ENCODE measurements at regions not wholly inside any gene's neighbourhood (a gene's known extent, or its start where the extent isn't known, plus 50 kb on each side); places are given as distances from the start of the nearest gene placed in this dataset.

DNA sequence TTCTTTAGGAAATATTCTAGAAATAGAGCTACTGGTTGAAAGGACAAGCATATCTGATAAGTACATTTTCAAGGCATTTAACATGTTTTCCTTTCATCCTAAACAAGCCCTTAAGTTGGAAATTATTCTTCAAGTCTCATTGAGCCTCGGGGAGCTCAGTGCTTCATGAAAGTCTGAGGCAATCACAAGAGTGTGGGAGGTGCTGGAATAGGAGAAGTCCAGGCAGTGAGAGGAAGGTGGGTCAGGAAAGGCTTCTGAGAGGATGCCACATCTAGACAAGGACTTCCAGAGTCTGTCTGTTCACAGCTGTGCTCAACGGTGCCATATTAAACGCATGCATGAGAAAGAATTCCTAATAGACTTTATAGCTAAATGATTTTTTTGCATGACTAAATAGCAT is 69.8 kb downstream of the CD83 start:
- Mint-ChIP-seq H3K27ac (no peak overlapping the region), H3K4me3 (no peak overlapping the region), H3K9me3 (ENCODE audit: low read depth) (no peaks in the 10 kb centered on the region), H3K36me3 (peaks cover 1% of the 10 kb centered on the region), H3K27me3 (peaks cover 4% of the 10 kb centered on the region), H3K4me1 (no peaks in the 10 kb centered on the region)
- CTCF ChIA-PET, result no interaction called here
- ATAC-seq (no peak), DNase-seq (no peak)

GRCh38 chr6:14189074-14189473 is 71.5 kb downstream of the CD83 start:
- H3K4me3 Mint-ChIP-seq, result no peak overlapping the region
- H3K36me3 Mint-ChIP-seq, result peaks cover 1% of the 10 kb centered on the region
- H3K27me3 Mint-ChIP-seq, result peaks cover 11% of the 10 kb centered on the region
- CTCF ChIA-PET, result no interaction called here
- H3K4me1 Mint-ChIP-seq, result no peaks in the 10 kb centered on the region
- DNase-seq, result no peak
- no peak for ATAC-seq
- H3K9me3 Mint-ChIP-seq (ENCODE audit: low read depth), result no peaks in the 10 kb centered on the region
- no peak overlapping the region for H3K27ac Mint-ChIP-seq

DNA sequence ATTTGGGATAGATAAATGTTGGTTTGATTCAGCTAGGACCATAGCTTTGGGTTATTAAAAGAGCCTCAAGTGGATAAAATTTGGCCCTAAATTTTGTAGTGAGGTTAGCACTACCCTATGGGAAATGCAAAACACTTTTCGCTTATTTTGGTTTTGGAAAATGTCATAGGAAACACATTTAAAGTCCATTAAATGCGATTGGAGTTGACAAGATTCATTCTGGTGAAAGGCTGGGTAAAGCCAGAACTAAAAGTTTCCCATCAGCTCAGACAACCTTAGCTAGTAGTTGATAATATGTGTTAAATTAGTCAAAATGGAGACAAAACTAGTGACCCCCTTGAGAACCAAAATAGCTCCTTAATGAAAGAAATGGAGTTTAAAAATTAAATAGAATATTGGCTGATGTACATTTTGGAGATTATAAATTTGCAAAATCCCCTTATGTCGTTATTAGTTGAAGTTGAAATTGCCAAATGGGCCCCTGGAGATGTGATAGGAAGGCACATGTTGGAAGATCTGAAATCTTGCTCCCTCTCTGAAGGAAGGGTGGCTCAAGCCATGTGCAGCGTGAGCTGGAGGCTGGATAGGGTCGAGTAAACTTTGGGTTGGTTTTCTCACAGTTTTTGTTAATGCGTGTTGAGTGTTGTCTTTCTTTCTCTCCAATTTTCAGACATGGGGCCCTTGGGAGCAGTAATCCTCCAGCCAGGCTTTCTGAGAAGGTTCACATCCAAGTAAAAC is 72.8 kb downstream of the CD83 start:
- no peaks in the 10 kb centered on the region for H3K4me1 Mint-ChIP-seq
- CTCF ChIA-PET, result no interaction called here
- peaks cover 15% of the 10 kb centered on the region for H3K27me3 Mint-ChIP-seq

GRCh38 chr6:14190929-14191224 is 73.3 kb downstream of the CD83 start:
- CTCF ChIA-PET, result no interaction called here
- Mint-ChIP-seq H3K36me3 (peaks cover 1% of the 10 kb centered on the region), H3K4me3 (no peak overlapping the region), H3K9me3 (ENCODE audit: low read depth) (no peaks in the 10 kb centered on the region), H3K27ac (no peak overlapping the region), H3K4me1 (no peaks in the 10 kb centered on the region), H3K27me3 (peaks cover 15% of the 10 kb centered on the region)
- no peak for DNase-seq
- no peak for ATAC-seq

More for the DNA sequence above, 72.8 kb downstream of the CD83 start:
- DNase-seq (no peak), ATAC-seq (no peak)
- Mint-ChIP-seq H3K9me3 (ENCODE audit: low read depth) (no peaks in the 10 kb centered on the region), H3K4me3 (no peak overlapping the region), H3K36me3 (peaks cover 1% of the 10 kb centered on the region), H3K27ac (no peak overlapping the region)

DNA sequence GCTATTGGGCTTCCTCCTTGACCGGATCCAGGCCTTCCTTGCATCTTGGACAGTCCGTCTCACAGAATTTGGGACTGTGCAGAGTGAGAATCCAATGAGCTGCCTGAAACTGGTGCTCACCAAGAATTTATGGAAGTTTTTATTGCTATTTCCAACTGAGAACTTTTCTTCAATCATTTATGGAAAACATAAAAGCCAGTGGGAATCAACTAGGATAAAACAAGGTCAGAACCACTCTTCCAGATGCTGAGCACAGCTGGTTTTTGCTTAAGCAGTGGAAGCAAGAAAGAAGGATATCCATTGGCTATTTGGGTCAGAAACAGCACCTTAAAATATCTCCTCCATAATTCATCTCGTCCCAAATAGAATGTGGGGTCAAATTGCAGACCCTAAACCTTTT is 74.2 kb downstream of the CD83 start:
- Mint-ChIP-seq H3K36me3 (peaks cover 1% of the 10 kb centered on the region), H3K27ac (no peak overlapping the region), H3K27me3 (peaks cover 15% of the 10 kb centered on the region), H3K4me3 (no peak overlapping the region), H3K4me1 (no peaks in the 10 kb centered on the region), H3K9me3 (ENCODE audit: low read depth) (no peaks in the 10 kb centered on the region)
- CTCF ChIA-PET, result no interaction called here
- no peak for ATAC-seq
- DNase-seq, result no peak

- no peaks in the 10 kb centered on the region for H3K4me1 Mint-ChIP-seq
- CTCF ChIA-PET, result no interaction called here
- H3K4me3 Mint-ChIP-seq, result no peak overlapping the region
- no peaks in the 10 kb centered on the region for H3K9me3 Mint-ChIP-seq (ENCODE audit: low read depth)
- ATAC-seq (no peak), DNase-seq (no peak)
- H3K27ac Mint-ChIP-seq, result no peak overlapping the region
- H3K36me3 Mint-ChIP-seq, result peaks cover 1% of the 10 kb centered on the region
- H3K27me3 Mint-ChIP-seq, result peaks cover 17% of the 10 kb centered on the region
These were observed 74.7 kb downstream of the CD83 start for GRCh38 chr6:14192216-14192788.

GRCh38 chr6:14193524-14193923 is 76.0 kb downstream of the CD83 start:
- CTCF ChIA-PET, result no interaction called here
- no peak overlapping the region for H3K4me3 Mint-ChIP-seq
- H3K9me3 Mint-ChIP-seq (ENCODE audit: low read depth), result no peaks in the 10 kb centered on the region
- no peak for ATAC-seq
- H3K27ac Mint-ChIP-seq, result no peak overlapping the region
- no peak for DNase-seq
- peaks cover 1% of the 10 kb centered on the region for H3K36me3 Mint-ChIP-seq
- H3K27me3 Mint-ChIP-seq, result peaks cover 17% of the 10 kb centered on the region
- H3K4me1 Mint-ChIP-seq, result no peaks in the 10 kb centered on the region

DNA sequence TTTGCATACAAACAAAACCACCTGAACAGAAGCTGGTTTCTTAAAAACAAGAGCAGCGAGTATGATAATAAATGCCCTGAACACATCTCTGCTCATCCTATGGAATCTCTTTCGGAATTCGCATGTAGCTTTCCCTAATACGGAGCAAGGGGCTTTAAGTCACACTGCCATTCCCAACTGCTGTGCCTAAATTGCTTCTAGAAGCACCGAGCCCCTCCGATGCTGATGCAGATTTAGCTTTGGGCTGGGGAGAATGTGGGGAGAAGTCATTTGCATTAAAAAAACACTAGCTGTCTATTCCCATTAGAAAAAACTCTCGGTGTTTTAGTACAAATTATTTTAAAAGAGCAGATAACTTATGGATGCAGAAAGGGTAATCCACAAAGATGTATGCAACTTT is 76.9 kb downstream of the CD83 start:
- no peaks in the 10 kb centered on the region for H3K4me1 Mint-ChIP-seq
- H3K36me3 Mint-ChIP-seq, result peaks cover 1% of the 10 kb centered on the region
- no peak overlapping the region for H3K27ac Mint-ChIP-seq
- H3K4me3 Mint-ChIP-seq, result no peak overlapping the region
- ATAC-seq (no peak), DNase-seq (no peak)
- peaks cover 13% of the 10 kb centered on the region for H3K27me3 Mint-ChIP-seq
- CTCF ChIA-PET, result no interaction called here
- no peaks in the 10 kb centered on the region for H3K9me3 Mint-ChIP-seq (ENCODE audit: low read depth)

DNA sequence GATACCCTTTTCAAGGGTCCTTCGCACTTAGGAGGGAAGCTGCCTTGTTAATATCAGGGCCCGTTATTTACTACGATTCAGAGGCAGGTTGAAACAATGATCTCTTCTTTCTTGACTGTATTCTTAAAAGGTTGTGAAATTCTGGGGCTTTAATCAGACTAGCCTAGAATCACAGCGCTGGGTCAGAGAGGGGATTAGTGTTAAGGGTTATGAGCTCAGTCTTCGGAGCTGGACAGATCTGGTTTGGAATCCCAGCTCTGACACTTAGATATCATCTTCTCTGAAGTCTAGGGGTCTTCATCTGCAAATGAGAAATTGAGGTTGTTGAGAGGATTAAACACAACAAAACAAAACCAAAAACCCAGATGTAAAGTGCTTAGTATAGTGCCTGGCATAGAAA is 77.4 kb downstream of the CD83 start:
- Mint-ChIP-seq H3K9me3 (ENCODE audit: low read depth) (peaks cover under 1% of the 10 kb centered on the region), H3K27me3 (peaks cover 13% of the 10 kb centered on the region), H3K27ac (no peak overlapping the region), H3K4me3 (no peak overlapping the region), H3K36me3 (no peaks in the 10 kb centered on the region), H3K4me1 (no peaks in the 10 kb centered on the region)
- CTCF ChIA-PET, result no interaction called here
- DNase-seq, result no peak
- no peak for ATAC-seq

GRCh38 chr6:14196026-14196425 is 78.5 kb downstream of the CD83 start:
- Mint-ChIP-seq H3K27ac (no peak overlapping the region), H3K36me3 (no peaks in the 10 kb centered on the region), H3K9me3 (ENCODE audit: low read depth) (peaks cover 4% of the 10 kb centered on the region), H3K4me1 (no peaks in the 10 kb centered on the region), H3K27me3 (peaks cover 13% of the 10 kb centered on the region), H3K4me3 (no peak overlapping the region)
- DNase-seq (no peak), ATAC-seq (no peak)
- CTCF ChIA-PET, result no interaction called here

- no peak overlapping the region for H3K4me3 Mint-ChIP-seq
- CTCF ChIA-PET, result no interaction called here
- no peaks in the 10 kb centered on the region for H3K4me1 Mint-ChIP-seq
- peaks cover 4% of the 10 kb centered on the region for H3K9me3 Mint-ChIP-seq (ENCODE audit: low read depth)
- H3K36me3 Mint-ChIP-seq, result no peaks in the 10 kb centered on the region
- H3K27me3 Mint-ChIP-seq, result peaks cover 13% of the 10 kb centered on the region
- ATAC-seq (no peak), DNase-seq (no peak)
- H3K27ac Mint-ChIP-seq, result no peak overlapping the region
These were observed 79.5 kb downstream of the CD83 start for GRCh38 chr6:14197118-14197517.

- no peak overlapping the region for H3K4me3 Mint-ChIP-seq
- no peaks in the 10 kb centered on the region for H3K36me3 Mint-ChIP-seq
- CTCF ChIA-PET, result interaction anchor here (1.9 kb wide), 1 partner anchor 133 kb away, joined by 4 read pairs; no protein-coding TSS in a partner anchor
- peaks cover 4% of the 10 kb centered on the region for H3K9me3 Mint-ChIP-seq (ENCODE audit: low read depth)
- no peaks in the 10 kb centered on the region for H3K4me1 Mint-ChIP-seq
- DNase-seq, result no peak
- ATAC-seq, result no peak
- H3K27me3 Mint-ChIP-seq, result peaks cover 4% of the 10 kb centered on the region
- H3K27ac Mint-ChIP-seq, result no peak overlapping the region
These were observed 82.5 kb downstream of the CD83 start for GRCh38 chr6:14200047-14200446.

DNA sequence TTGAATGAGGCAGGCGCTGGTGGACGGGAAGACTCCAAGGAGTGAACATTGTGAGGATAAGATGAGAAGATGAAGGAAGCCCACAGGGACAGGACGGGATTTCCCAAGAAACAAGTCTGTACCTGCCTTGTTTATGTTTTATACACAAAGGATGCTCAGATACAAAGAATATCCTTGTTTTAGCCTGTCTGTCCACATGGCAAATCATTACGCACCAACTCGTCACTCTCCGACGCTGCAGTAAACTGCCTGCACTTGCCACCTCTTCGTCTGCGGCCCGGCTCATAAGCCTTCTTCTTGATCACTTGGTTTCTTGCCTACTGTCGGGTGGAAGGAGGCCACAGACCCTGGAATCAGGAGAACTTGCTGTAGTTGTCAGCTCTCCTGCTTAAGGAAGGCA is 85.4 kb downstream of the CD83 start:
- H3K27ac Mint-ChIP-seq, result no peak overlapping the region
- H3K4me1 Mint-ChIP-seq, result no peaks in the 10 kb centered on the region
- no peaks in the 10 kb centered on the region for H3K36me3 Mint-ChIP-seq
- H3K9me3 Mint-ChIP-seq (ENCODE audit: low read depth), result peaks cover 4% of the 10 kb centered on the region
- no peak for ATAC-seq
- H3K27me3 Mint-ChIP-seq, result no peaks in the 10 kb centered on the region
- CTCF ChIA-PET, result no interaction called here
- no peak for DNase-seq
- H3K4me3 Mint-ChIP-seq, result no peak overlapping the region

DNA sequence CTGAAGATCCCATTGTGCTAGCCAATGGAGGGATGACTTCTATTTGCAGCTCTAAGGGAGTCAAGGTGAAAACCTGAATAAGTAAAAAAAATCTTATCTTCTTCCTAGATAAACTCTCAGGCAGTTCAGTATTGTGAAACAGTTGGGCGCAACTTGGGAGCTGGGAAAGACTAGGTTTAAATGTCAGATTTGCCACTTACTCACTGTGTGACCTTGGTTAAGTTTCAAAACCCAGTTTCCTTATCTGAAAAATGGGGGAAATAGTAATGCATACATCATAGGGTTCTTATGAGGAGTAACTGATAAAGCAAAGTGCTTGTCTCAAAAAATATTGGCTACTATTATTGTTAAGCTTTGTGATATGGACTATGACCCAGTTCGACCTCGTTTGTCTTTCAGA is 88.8 kb downstream of the CD83 start:
- CTCF ChIA-PET, result no interaction called here
- no peaks in the 10 kb centered on the region for H3K27me3 Mint-ChIP-seq
- H3K36me3 Mint-ChIP-seq, result no peaks in the 10 kb centered on the region
- peaks cover 5% of the 10 kb centered on the region for H3K4me1 Mint-ChIP-seq
- H3K9me3 Mint-ChIP-seq (ENCODE audit: low read depth), result no peaks in the 10 kb centered on the region
- ATAC-seq, result no peak
- H3K4me3 Mint-ChIP-seq, result no peak overlapping the region
- no peak for DNase-seq
- H3K27ac Mint-ChIP-seq, result no peak overlapping the region

- no peaks in the 10 kb centered on the region for H3K27me3 Mint-ChIP-seq
- no peaks in the 10 kb centered on the region for H3K9me3 Mint-ChIP-seq (ENCODE audit: low read depth)
- ATAC-seq, result no peak
- DNase-seq, result no peak
- no peak overlapping the region for H3K27ac Mint-ChIP-seq
- H3K36me3 Mint-ChIP-seq, result no peaks in the 10 kb centered on the region
- peaks cover 11% of the 10 kb centered on the region for H3K4me1 Mint-ChIP-seq
- H3K4me3 Mint-ChIP-seq, result no peak overlapping the region
- CTCF ChIA-PET, result no interaction called here
These were observed 89.9 kb downstream of the CD83 start for GRCh38 chr6:14207448-14207847.
